H9 (cell line): ENCODE measurements at regions not wholly inside any gene's neighbourhood (a gene's known extent, or its start where the extent isn't known, plus 50 kb on each side); places are given as distances from the start of the nearest gene placed in this dataset.
A peak's percentile ranks its signal among the peaks of the same experiment; 100 is the strongest.

Experiments used
- DNase-seq: peaks from one replicate; pipeline ENCODE4 v3.0.0-alpha.2; 2017
- H2AFZ ChIP-seq: one replicate; pipeline ENCODE4 v1.6.1; 2013; ENCODE audit warnings: mild to moderate bottlenecking, low read length, control low read depth, moderate library complexity
- H2AK5ac ChIP-seq: 2 replicates; pipeline ENCODE4 v1.6.1; 2013; ENCODE audit warnings: low read length, control low read depth, mixed read lengths; ENCODE audit not compliant: insufficient read length
- H2BK120ac ChIP-seq: one replicate; pipeline ENCODE4 v1.6.1; 2013; ENCODE audit warnings: low read depth, mild to moderate bottlenecking, low read length, control low read depth, inconsistent platforms; ENCODE audit not compliant: poor library complexity, severe bottlenecking
- H2BK12ac ChIP-seq: 2 replicates; pipeline ENCODE4 v1.6.1; 2013; ENCODE audit warnings: low read length, control low read depth, mixed read lengths, low read depth; ENCODE audit not compliant: insufficient read length
- H2BK15ac ChIP-seq: 2 replicates; pipeline ENCODE4 v1.6.1; 2013; ENCODE audit warnings: low read depth, low read length, control low read depth
- H2BK20ac ChIP-seq: one replicate; pipeline ENCODE4 v1.6.1; 2013; ENCODE audit warnings: low read depth, mild to moderate bottlenecking, low read length, control low read depth, inconsistent platforms; ENCODE audit not compliant: poor library complexity, severe bottlenecking
- H2BK5ac ChIP-seq: 2 replicates; pipeline ENCODE4 v1.6.1; 2013; ENCODE audit warnings: low read length, control low read depth, mixed read lengths; ENCODE audit not compliant: insufficient read length
- H3K14ac ChIP-seq: 2 replicates; pipeline ENCODE4 v1.6.1; 2013; ENCODE audit warnings: low read length, control low read depth; ENCODE audit not compliant: insufficient read depth
- H3K18ac ChIP-seq: 2 replicates; pipeline ENCODE4 v1.6.1; 2013; ENCODE audit warnings: low read depth, mild to moderate bottlenecking, mixed read lengths, low read length, control low read depth; ENCODE audit not compliant: insufficient read length
- H3K23ac ChIP-seq: 2 replicates; pipeline ENCODE4 v1.6.1; 2013; ENCODE audit warnings: low read length, control low read depth, mixed read lengths, low read depth; ENCODE audit not compliant: insufficient read length
- H3K23me2 ChIP-seq: 2 replicates; pipeline ENCODE4 v1.6.1; 2013; ENCODE audit warnings: low read depth, mild to moderate bottlenecking, mixed read lengths, low read length, control low read depth; ENCODE audit not compliant: insufficient read length, poor library complexity, severe bottlenecking
- H3K27ac ChIP-seq: 2 replicates; pipeline ENCODE4 v1.5.1; 2013; ENCODE audit warnings: low read length, control low read depth, mixed read lengths, low read depth; ENCODE audit not compliant: insufficient read length
- H3K27me3 ChIP-seq: 2 replicates; pipeline ENCODE4 v1.6.1; 2013; ENCODE audit warnings: low read length, control low read depth, inconsistent platforms; ENCODE audit not compliant: insufficient read depth
- H3K4ac ChIP-seq: 2 replicates; pipeline ENCODE4 v1.6.1; 2013; ENCODE audit warnings: low read depth, mild to moderate bottlenecking, control low read depth, inconsistent platforms, low read length, moderate library complexity
- H3K4me1 ChIP-seq: 2 replicates; pipeline ENCODE4 v1.6.1; 2013; ENCODE audit warnings: low read length, control low read depth, inconsistent platforms; ENCODE audit not compliant: insufficient read depth
- H3K4me2 ChIP-seq: 2 replicates; pipeline ENCODE4 v1.6.1; 2013; ENCODE audit warnings: low read length, control low read depth, mixed read lengths; ENCODE audit not compliant: insufficient read length, insufficient read depth
- H3K56ac ChIP-seq: 2 replicates; pipeline ENCODE4 v1.6.1; 2013; ENCODE audit warnings: low read depth, mild to moderate bottlenecking, mixed read lengths, low read length, control low read depth; ENCODE audit not compliant: insufficient read length
- H3K79me1 ChIP-seq: 2 replicates; pipeline ENCODE4 v1.6.1; 2013; ENCODE audit warnings: low read depth, mild to moderate bottlenecking, moderate library complexity, low read length, control low read depth, inconsistent platforms; ENCODE audit not compliant: insufficient read depth, poor library complexity, severe bottlenecking
- H3K79me2 ChIP-seq: 2 replicates; pipeline ENCODE4 v1.6.1; 2013; ENCODE audit warnings: low read length, control low read depth, inconsistent platforms; ENCODE audit not compliant: insufficient read depth
- H3K9ac ChIP-seq: 2 replicates; pipeline ENCODE4 v1.6.1; 2013; ENCODE audit warnings: low read length, control low read depth, mixed read lengths; ENCODE audit not compliant: insufficient read length; ENCODE audit errors: extremely low read depth
- H3K9me3 ChIP-seq: one replicate; pipeline ENCODE4 v1.6.1; 2013; ENCODE audit warnings: low read depth, low read length, inconsistent platforms; ENCODE audit not compliant: control insufficient read depth
- H3T11ph ChIP-seq: one replicate; pipeline ENCODE4 v1.6.1; 2013; ENCODE audit warnings: mild to moderate bottlenecking, low read length, control low read depth, inconsistent platforms
- H4K20me1 ChIP-seq: one replicate; pipeline ENCODE4 v1.6.1; 2013; ENCODE audit not compliant: control insufficient read depth, insufficient read length, insufficient read depth
- H4K5ac ChIP-seq: 2 replicates; pipeline ENCODE4 v1.6.1; 2013; ENCODE audit warnings: low read depth, mild to moderate bottlenecking, mixed read lengths, low read length, control low read depth; ENCODE audit not compliant: insufficient read length
- H4K8ac ChIP-seq: replicated peaks from 2 replicates; pipeline ENCODE4 v1.6.1; 2013; ENCODE audit warnings: low read length, control low read depth, mixed read lengths, low read depth; ENCODE audit not compliant: insufficient read length
- H4K91ac ChIP-seq: 2 replicates; pipeline ENCODE4 v1.6.1; 2013; ENCODE audit warnings: low read depth, mild to moderate bottlenecking, moderate library complexity, mixed read lengths, low read length, control low read depth; ENCODE audit not compliant: insufficient read length
- H3K27ac Mint-ChIP-seq, 3 experiments: 2 replicates in 2 of 3; 3 replicates in 1 of 3; pipeline ENCODE4 v1.8.0; 2020 to 2021; ENCODE audit warnings: mixed read lengths in 3 of 3, mild to moderate bottlenecking in 1 of 3, moderate library complexity in 1 of 3
- H3K27me3 Mint-ChIP-seq: 2 replicates; pipeline ENCODE4 v1.8.0; 2021; ENCODE audit warnings: low read depth, mild to moderate bottlenecking, moderate library complexity, mixed read lengths
- H3K36me3 Mint-ChIP-seq, 3 experiments: 2 replicates in 2 of 3; 3 replicates in 1 of 3; pipeline ENCODE4 v1.8.0; 2020 to 2021; ENCODE audit warnings: low read depth in 3 of 3, mixed read lengths in 3 of 3; ENCODE audit not compliant: insufficient read depth in 1 of 3
- H3K4me1 Mint-ChIP-seq, 2 experiments: 2 replicates each; pipeline ENCODE4 v1.8.0; 2020; ENCODE audit warnings: mixed read lengths in 2 of 2
- H3K4me3 Mint-ChIP-seq, 2 experiments: 2 replicates in 1 of 2; 3 replicates in 1 of 2; pipeline ENCODE4 v1.8.0; 2020 to 2021; ENCODE audit warnings: mild to moderate bottlenecking in 2 of 2, mixed read lengths in 2 of 2, moderate library complexity in 1 of 2
- H3K9me3 Mint-ChIP-seq, 2 experiments: 2 replicates in 1 of 2; 3 replicates in 1 of 2; pipeline ENCODE4 v1.8.0; 2020; ENCODE audit warnings: mild to moderate bottlenecking in 2 of 2, mixed read lengths in 2 of 2, moderate library complexity in 1 of 2
- CTCF ChIP-seq: fragments of 200-600 bp; sonication (generic); conservative IDR thresholded peaks from 3 replicates; pipeline ENCODE4 v1.8.0; 2021; ENCODE audit warnings: antibody characterized with exemption, mild to moderate bottlenecking
- WGBS: extraction: QIAGEN DNeasy Blood & Tissue Kit; methylation state at CpG from one replicate; pipeline ENCODE4 v1.1.7; 2013; ENCODE audit warnings: missing lambda C conversion rate, low lambda C conversion rate, mixed read lengths; ENCODE audit not compliant: insufficient read length; ENCODE audit errors: extremely low coverage; 5-methylcytosine and 5-hydroxymethylcytosine counted together

DNA sequence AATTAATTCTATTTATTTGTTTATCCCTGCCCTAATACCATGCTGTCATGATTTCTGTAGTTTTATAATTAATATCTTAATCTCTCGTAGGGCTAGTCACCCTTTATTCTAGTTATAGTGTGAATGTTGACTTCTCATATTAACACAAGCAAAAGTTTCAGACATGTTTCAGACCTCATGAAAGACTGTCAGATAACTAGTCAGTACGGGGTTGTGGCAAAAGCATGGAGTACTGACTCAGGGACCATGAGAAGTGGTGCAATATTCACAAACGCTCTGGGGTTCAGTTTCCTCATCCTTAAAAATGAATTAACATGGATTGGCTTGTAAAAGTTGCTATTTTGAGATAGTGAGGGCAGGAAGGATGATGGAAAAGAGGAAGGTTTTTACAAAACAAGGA, 148.9 kb downstream of the TMEM200A start:
- no peak overlapping the region for H4K91ac ChIP-seq
- no peak overlapping the region for H3K27ac ChIP-seq
- H3K23ac ChIP-seq = no peak overlapping the region
- H3K56ac ChIP-seq = no peak overlapping the region
- no CpG with 5 or more reads among the region's 3 CpGs for WGBS
- no peak overlapping the region for H4K8ac ChIP-seq
- H3K27me3 ChIP-seq = no peaks in the 10 kb centered on the region
- H3K4ac ChIP-seq = no peak overlapping the region
- H3K79me1 ChIP-seq = no peaks in the 10 kb centered on the region
- no peak overlapping the region for H3T11ph ChIP-seq
- H3K4me3 Mint-ChIP-seq = no peak overlapping the region
- H3K4me1 Mint-ChIP-seq = no peaks in the 10 kb centered on the region
- H4K5ac ChIP-seq = no peak overlapping the region
- H2BK12ac ChIP-seq = no peak overlapping the region
- no peaks in the 10 kb centered on the region for H3K4me1 ChIP-seq
- no peak overlapping the region for H2BK15ac ChIP-seq
- no peak overlapping the region for H3K4me2 ChIP-seq
- no peaks in the 10 kb centered on the region for H3K36me3 Mint-ChIP-seq
- no peak overlapping the region for H2AFZ ChIP-seq
- no peak overlapping the region for H3K9ac ChIP-seq
- H3K27ac Mint-ChIP-seq = 0 out of 7 replicates have a peak overlapping the region, but pooled peaks of 1 of the 3 experiments have one; percentile 25
- peaks cover 2% of the 10 kb centered on the region; the same call in 1 of the 2 replicates for H3K27me3 Mint-ChIP-seq
- no peaks in the 10 kb centered on the region for H3K23me2 ChIP-seq
- no peaks in the 10 kb centered on the region for H4K20me1 ChIP-seq
- no peak overlapping the region for H2BK120ac ChIP-seq
- no peak overlapping the region for H3K14ac ChIP-seq
- no peak overlapping the region for H2BK5ac ChIP-seq
- no peaks in the 10 kb centered on the region for H3K9me3 ChIP-seq
- H3K18ac ChIP-seq = no peak overlapping the region
- no peak for TF ChIP-seq CTCF
- H2BK20ac ChIP-seq = no peak overlapping the region
- no peak overlapping the region for H2AK5ac ChIP-seq
- no peak for DNase-seq
- no peaks in the 10 kb centered on the region for H3K9me3 Mint-ChIP-seq
- H3K79me2 ChIP-seq = no peaks in the 10 kb centered on the region
